Tibial artery (tissue), 4 donors: ENCODE measurements at regions not wholly inside any gene's neighbourhood (a gene's known extent, or its start where the extent isn't known, plus 50 kb on each side); places are given as distances from the start of the nearest gene placed in this dataset.

Source experiments
- DNase-seq, 2 donors: peaks; one replicate each; pipeline ENCODE4 v3.0.0-alpha.2; 2019
- H3K27ac ChIP-seq, 2 donors: fragments of 200-600 bp; sonication (generic) in 1 of 2; 1 replicate in 1 of 2; 2 replicates in 1 of 2; pipeline ENCODE4 v1.5.1; 2018 to 2019; ENCODE audit warnings: mild to moderate bottlenecking in 1 of 2
- H3K27me3 ChIP-seq, 2 donors: fragments of 200-600 bp; sonication (generic) in 1 of 2; one replicate each; pipeline versions ENCODE4 v1.5.1 to v1.6.0; 2016 to 2019
- H3K36me3 ChIP-seq, 3 donors: fragments of 200-600 bp; sonication (generic) in 2 of 3; one replicate each; pipeline ENCODE4 v1.5.1; 2016 to 2019; ENCODE audit warnings: mild to moderate bottlenecking in 2 of 3
- H3K4me1 ChIP-seq, 4 donors: fragments of 200-600 bp; sonication (generic) in 2 of 4; 1 replicate in 3 of 4; 2 replicates in 1 of 4; pipeline ENCODE4 v1.5.1; 2016 to 2019
- H3K4me3 ChIP-seq, 2 donors: fragments of 200-600 bp; sonication (generic) in 1 of 2; 1 replicate in 1 of 2; 2 replicates in 1 of 2; pipeline ENCODE4 v1.5.1; 2018 to 2019; ENCODE audit warnings: mild to moderate bottlenecking in 2 of 2
- H3K9me3 ChIP-seq, 3 donors: fragments of 200-600 bp; sonication (generic) in 1 of 3; one replicate each; pipeline ENCODE4 v1.5.1; 2016 to 2019
- CTCF ChIP-seq, 2 experiments: fragments of 200-600 bp in 1 of 2; fragments of 450-650 bp in 1 of 2; IDR thresholded peaks; one replicate each; pipeline ENCODE4 v1.5.1; 2017 to 2019; ENCODE audit warnings: antibody characterized with exemption in 2 of 2, mild to moderate bottlenecking in 1 of 2, moderate library complexity in 1 of 2
- intact Hi-C: fragments of 100-400 bp; cut with DNase I; formaldehyde crosslinking; loops from one replicate; pipeline ENCODE4 v1.15.0; 2023; ENCODE audit warnings: low total_unique reads

- Histone ChIP-seq H3K36me3 (no peaks in the 10 kb centered on the region), H3K9me3 (no peaks in the 10 kb centered on the region), H3K4me1 (no peaks in the 10 kb centered on the region), H3K27ac (no peak overlapping the region), H3K27me3 (no peaks in the 10 kb centered on the region), H3K4me3 (no peak overlapping the region)
- intact Hi-C loops: no loop called here
- TF ChIP-seq CTCF (IDR thresholded peaks at IDR 0.05): no peak
- DNase-seq: no peak
Observed at GRCh38 chr13:64962404-64962803, 2267.7 kb downstream of the PCDH9 start.

GRCh38 chr13:64959276-64959675 lies 2270.9 kb downstream of the PCDH9 start:
- Histone ChIP-seq H3K9me3 (no peaks in the 10 kb centered on the region), H3K27ac (no peak overlapping the region), H3K4me1 (no peaks in the 10 kb centered on the region), H3K27me3 (no peaks in the 10 kb centered on the region), H3K36me3 (no peaks in the 10 kb centered on the region), H3K4me3 (no peak overlapping the region)
- no peak for TF ChIP-seq CTCF (IDR thresholded peaks at IDR 0.05)
- DNase-seq: no peak
- intact Hi-C loops: no loop called here

- no peaks in the 10 kb centered on the region for H3K27me3 ChIP-seq
- intact Hi-C loops: no loop called here
- no peaks in the 10 kb centered on the region for H3K36me3 ChIP-seq
- no peak overlapping the region for H3K27ac ChIP-seq
- DNase-seq: no peak
- H3K4me3 ChIP-seq: no peak overlapping the region
- H3K9me3 ChIP-seq: no peaks in the 10 kb centered on the region
- no peak for TF ChIP-seq CTCF (IDR thresholded peaks at IDR 0.05)
- H3K4me1 ChIP-seq: no peaks in the 10 kb centered on the region
Observed at GRCh38 chr13:64958106-64958505, 2272.0 kb downstream of the PCDH9 start.

- H3K4me3 ChIP-seq: no peak overlapping the region
- DNase-seq: no peak
- no peaks in the 10 kb centered on the region for H3K4me1 ChIP-seq
- H3K9me3 ChIP-seq: no peaks in the 10 kb centered on the region
- H3K27ac ChIP-seq: no peak overlapping the region
- no peak for TF ChIP-seq CTCF (IDR thresholded peaks at IDR 0.05)
- H3K27me3 ChIP-seq: no peaks in the 10 kb centered on the region
- intact Hi-C loops: no loop called here
- H3K36me3 ChIP-seq: no peaks in the 10 kb centered on the region
Observed at GRCh38 chr13:64938660-64939059, 2291.5 kb downstream of the PCDH9 start.

GRCh38 chr13:64937302-64937701 lies 2292.8 kb downstream of the PCDH9 start:
- intact Hi-C loops: no loop called here
- no peak overlapping the region for H3K27ac ChIP-seq
- H3K27me3 ChIP-seq: no peaks in the 10 kb centered on the region
- no peaks in the 10 kb centered on the region for H3K9me3 ChIP-seq
- no peak for TF ChIP-seq CTCF (IDR thresholded peaks at IDR 0.05)
- no peaks in the 10 kb centered on the region for H3K36me3 ChIP-seq
- no peak overlapping the region for H3K4me3 ChIP-seq
- H3K4me1 ChIP-seq: no peaks in the 10 kb centered on the region
- no peak for DNase-seq

- no peak for TF ChIP-seq CTCF (IDR thresholded peaks at IDR 0.05)
- no peaks in the 10 kb centered on the region for H3K4me1 ChIP-seq
- H3K27me3 ChIP-seq: no peaks in the 10 kb centered on the region
- no peaks in the 10 kb centered on the region for H3K9me3 ChIP-seq
- intact Hi-C loops: no loop called here
- DNase-seq: no peak
- H3K27ac ChIP-seq: no peak overlapping the region
- no peak overlapping the region for H3K4me3 ChIP-seq
- H3K36me3 ChIP-seq: no peaks in the 10 kb centered on the region
Observed at GRCh38 chr13:64936879-64937278, 2293.3 kb downstream of the PCDH9 start.
